HFFc6 (cell line): ENCODE measurements at regions not wholly inside any gene's neighbourhood (a gene's known extent, or its start where the extent isn't known, plus 50 kb on each side); places are given as distances from the start of the nearest gene placed in this dataset.
A peak's percentile ranks its signal among the peaks of the same experiment; 100 is the strongest.
"Not testable (repeated sequence)": the region's sequence is repeated elsewhere in the genome, so short reads cannot be mapped to it uniquely, and the experiment has no call there.

Source experiments
- DNase-seq: peaks from one replicate; pipeline ENCODE4 v3.0.0-alpha.2; 2018
- H3K27ac Mint-ChIP-seq: 2 replicates; pipeline ENCODE4 v1.8.0; 2020; ENCODE audit warnings: mild to moderate bottlenecking, mixed read lengths
- H3K27me3 Mint-ChIP-seq: 2 replicates; pipeline ENCODE4 v1.8.0; 2021; ENCODE audit warnings: mild to moderate bottlenecking, moderate library complexity, mixed read lengths; ENCODE audit not compliant: insufficient read depth
- H3K36me3 Mint-ChIP-seq: 2 replicates; pipeline ENCODE4 v1.8.0; 2021; ENCODE audit warnings: low read depth, mixed read lengths
- H3K4me1 Mint-ChIP-seq: 2 replicates; pipeline ENCODE4 v1.8.0; 2020; ENCODE audit warnings: low read depth, mixed read lengths
- H3K4me3 Mint-ChIP-seq: 2 replicates; pipeline ENCODE4 v1.8.0; 2020; ENCODE audit warnings: mild to moderate bottlenecking, moderate library complexity, mixed read lengths
- H3K9me3 Mint-ChIP-seq: 2 replicates; pipeline ENCODE4 v1.8.0; 2020; ENCODE audit warnings: mild to moderate bottlenecking, mixed read lengths
- TF ChIP-seq, protein P1 (sequence below): fragments of 200-600 bp; sonication (generic); IDR thresholded peaks from 2 replicates; pipeline ENCODE4 v1.5.0; 2021; ENCODE audit warnings: antibody characterized with exemption, mild to moderate bottlenecking

DNA sequence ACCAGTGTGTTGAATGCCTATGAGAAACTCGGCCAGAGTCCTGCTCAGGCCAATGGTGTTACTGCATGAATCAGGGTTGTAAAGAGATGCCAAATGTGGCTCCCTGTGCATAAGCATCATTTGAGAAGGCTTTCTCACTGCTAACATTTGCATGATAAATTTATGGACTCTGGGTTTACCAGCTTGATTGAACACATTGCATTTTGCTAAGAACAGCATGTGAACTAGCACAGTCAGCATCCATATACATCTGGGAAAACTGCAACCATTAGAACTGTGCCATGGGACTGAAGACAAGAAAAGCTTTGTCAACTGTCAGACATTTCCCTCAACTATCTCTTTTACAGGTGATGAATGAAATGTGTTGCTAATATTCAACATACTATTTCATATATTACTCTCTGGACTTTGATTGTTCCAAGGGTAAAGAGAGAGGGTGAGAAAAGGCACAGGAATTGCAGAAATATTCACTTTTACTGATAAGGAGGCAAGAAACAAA, 1427.4 kb upstream of the ADGRL3 start:
- no peak for DNase-seq
- no peak overlapping the region for H3K4me3 Mint-ChIP-seq
- no peak overlapping the region for H3K27ac Mint-ChIP-seq
- H3K36me3 Mint-ChIP-seq = no peaks in the 10 kb centered on the region
- H3K9me3 Mint-ChIP-seq = peaks cover 21% of the 10 kb centered on the region
- H3K27me3 Mint-ChIP-seq = no peaks in the 10 kb centered on the region
- no peaks in the 10 kb centered on the region for H3K4me1 Mint-ChIP-seq
- TF ChIP-seq, protein P1, sequence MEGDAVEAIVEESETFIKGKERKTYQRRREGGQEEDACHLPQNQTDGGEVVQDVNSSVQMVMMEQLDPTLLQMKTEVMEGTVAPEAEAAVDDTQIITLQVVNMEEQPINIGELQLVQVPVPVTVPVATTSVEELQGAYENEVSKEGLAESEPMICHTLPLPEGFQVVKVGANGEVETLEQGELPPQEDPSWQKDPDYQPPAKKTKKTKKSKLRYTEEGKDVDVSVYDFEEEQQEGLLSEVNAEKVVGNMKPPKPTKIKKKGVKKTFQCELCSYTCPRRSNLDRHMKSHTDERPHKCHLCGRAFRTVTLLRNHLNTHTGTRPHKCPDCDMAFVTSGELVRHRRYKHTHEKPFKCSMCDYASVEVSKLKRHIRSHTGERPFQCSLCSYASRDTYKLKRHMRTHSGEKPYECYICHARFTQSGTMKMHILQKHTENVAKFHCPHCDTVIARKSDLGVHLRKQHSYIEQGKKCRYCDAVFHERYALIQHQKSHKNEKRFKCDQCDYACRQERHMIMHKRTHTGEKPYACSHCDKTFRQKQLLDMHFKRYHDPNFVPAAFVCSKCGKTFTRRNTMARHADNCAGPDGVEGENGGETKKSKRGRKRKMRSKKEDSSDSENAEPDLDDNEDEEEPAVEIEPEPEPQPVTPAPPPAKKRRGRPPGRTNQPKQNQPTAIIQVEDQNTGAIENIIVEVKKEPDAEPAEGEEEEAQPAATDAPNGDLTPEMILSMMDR = no peak

DNA sequence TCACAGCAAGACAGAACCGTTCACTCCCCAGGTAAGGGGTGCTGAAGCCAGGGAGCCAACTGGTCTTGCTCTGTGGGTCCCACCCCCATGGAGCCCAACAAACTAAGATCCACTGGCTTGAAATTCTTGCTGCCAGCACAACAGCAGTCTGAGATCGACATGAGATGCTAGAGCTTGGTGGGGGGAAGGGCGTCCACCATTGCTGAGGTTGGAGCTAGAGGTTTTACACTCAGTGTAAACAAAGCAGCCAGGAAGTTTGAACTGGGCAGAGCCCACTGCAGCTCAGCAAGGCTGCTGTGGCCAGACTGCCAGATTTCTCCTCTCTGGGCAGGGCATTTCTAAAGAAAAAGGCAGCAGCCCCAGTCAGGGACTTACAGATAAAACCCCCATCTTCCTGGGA, 1419.9 kb upstream of the ADGRL3 start:
- H3K9me3 Mint-ChIP-seq = peaks cover 49% of the 10 kb centered on the region
- H3K27ac Mint-ChIP-seq, H3K4me3 Mint-ChIP-seq, DNase-seq, H3K36me3 Mint-ChIP-seq, H3K27me3 Mint-ChIP-seq, H3K4me1 Mint-ChIP-seq: not testable (repeated sequence)

DNA sequence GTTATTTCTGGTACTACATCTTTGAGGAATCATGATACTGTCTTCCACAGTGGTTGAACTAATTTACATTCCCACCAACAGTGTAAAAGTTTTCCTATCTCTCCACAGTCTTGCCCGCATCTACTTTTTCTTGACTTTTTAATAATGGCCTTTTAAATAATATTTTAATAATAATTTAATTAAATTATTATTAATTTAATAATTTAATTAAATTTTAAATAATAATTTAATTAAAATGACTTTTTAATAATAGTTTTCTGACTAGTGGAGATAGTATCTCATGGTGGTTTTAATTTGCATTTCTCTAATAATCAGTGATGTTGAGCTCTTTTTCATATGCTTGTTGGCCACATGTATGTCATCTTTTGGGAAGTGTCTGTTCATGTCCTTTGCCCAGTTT, 1395.0 kb upstream of the ADGRL3 start:
- TF ChIP-seq, protein P1 = no peak
- H3K27ac Mint-ChIP-seq = no peak overlapping the region
- peaks cover 30% of the 10 kb centered on the region for H3K9me3 Mint-ChIP-seq
- H3K36me3 Mint-ChIP-seq = no peaks in the 10 kb centered on the region
- no peaks in the 10 kb centered on the region for H3K4me1 Mint-ChIP-seq
- no peaks in the 10 kb centered on the region for H3K27me3 Mint-ChIP-seq
- H3K4me3 Mint-ChIP-seq = no peak overlapping the region
- no peak for DNase-seq

DNA sequence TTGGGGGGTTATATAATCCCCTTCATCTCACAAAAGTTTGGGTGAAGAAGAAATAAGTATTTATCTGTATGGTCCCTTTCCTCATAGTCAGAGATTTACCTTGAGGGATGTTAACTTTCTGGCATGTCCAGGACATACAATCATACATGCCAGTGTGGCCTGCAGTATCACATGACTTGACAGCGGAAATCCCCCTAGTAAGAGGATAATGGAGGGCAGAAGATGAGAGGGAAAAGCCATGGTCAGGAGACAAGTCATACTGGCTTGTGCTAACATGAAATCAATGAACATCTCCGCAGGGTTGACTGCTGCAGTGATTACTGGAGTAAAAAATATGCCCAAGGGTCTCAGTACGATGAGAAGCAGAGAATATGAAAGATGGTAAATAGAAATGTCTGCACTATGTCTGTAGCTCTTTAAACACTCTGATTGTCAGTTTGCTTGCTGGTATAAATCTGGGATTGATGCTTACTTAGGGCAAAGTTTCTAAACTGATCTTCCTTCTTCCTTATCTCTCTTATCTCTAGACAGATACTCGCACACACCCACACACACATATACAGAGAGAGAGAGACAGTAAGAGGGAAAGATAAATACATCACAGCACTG, 1385.6 kb upstream of the ADGRL3 start:
- no peak for DNase-seq
- H3K27me3 Mint-ChIP-seq = peaks cover 2% of the 10 kb centered on the region; the same call in 1 of the 2 replicates
- H3K4me3 Mint-ChIP-seq = no peak overlapping the region
- H3K9me3 Mint-ChIP-seq = peaks cover 4% of the 10 kb centered on the region; the same call in 1 of the 2 replicates
- H3K36me3 Mint-ChIP-seq = no peaks in the 10 kb centered on the region
- H3K4me1 Mint-ChIP-seq = no peaks in the 10 kb centered on the region
- H3K27ac Mint-ChIP-seq = no peak overlapping the region
- TF ChIP-seq, protein P1 = no peak

DNA sequence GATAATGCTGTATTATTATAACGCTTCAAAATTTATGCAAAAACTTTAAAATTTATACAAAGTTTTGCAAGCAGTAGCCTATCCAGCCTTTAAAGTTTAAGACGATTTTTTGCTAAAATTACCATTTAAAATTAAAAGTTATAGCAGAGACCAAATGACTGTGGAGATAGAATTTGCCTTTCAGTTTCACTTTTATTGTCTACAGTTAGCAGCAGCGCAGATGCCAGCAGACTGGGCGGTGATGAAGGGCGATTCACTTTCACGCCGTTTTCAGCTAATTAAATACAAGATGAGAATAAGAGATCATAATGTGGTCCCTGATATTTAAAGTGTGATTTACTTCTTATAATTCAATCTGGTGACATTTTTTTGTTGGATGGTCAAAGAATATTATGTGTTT, 1381.5 kb upstream of the ADGRL3 start:
- peaks cover 8% of the 10 kb centered on the region for H3K9me3 Mint-ChIP-seq
- TF ChIP-seq, protein P1 = no peak
- peaks cover under 1% of the 10 kb centered on the region; the same call in 1 of the 2 replicates for H3K27me3 Mint-ChIP-seq
- no peaks in the 10 kb centered on the region for H3K36me3 Mint-ChIP-seq
- no peaks in the 10 kb centered on the region for H3K4me1 Mint-ChIP-seq
- DNase-seq = no peak
- H3K27ac Mint-ChIP-seq = no peak overlapping the region
- peak overlapping the region; percentile 46; the same call in 1 of the 2 replicates for H3K4me3 Mint-ChIP-seq

DNA sequence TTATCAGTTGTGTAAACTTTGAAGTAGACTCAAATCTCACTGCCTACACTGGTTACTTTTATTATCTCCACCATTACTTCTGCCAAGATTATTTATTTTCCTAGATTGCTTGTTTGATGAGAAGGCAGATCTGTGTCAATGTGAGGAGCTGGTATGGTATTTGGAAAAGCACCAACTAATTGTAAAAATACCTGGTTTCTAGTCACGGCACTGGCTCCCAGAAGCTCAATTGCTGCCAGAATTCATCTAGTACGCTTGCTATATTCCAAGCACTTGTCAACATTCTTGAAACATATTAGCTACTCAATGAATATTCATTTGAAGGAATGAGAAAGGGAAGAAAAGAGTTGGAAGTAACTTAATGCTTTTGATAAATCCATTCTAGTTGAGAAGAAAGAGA, 1376.8 kb upstream of the ADGRL3 start:
- H3K4me3 Mint-ChIP-seq = no peak overlapping the region
- no peak overlapping the region for H3K27ac Mint-ChIP-seq
- H3K27me3 Mint-ChIP-seq = no peaks in the 10 kb centered on the region
- peaks cover 17% of the 10 kb centered on the region for H3K9me3 Mint-ChIP-seq
- no peak for DNase-seq
- no peaks in the 10 kb centered on the region for H3K4me1 Mint-ChIP-seq
- TF ChIP-seq, protein P1 = no peak
- H3K36me3 Mint-ChIP-seq = no peaks in the 10 kb centered on the region
